HG02981 (cell line): ENCODE measurements at regions not wholly inside any gene's neighbourhood (a gene's known extent, or its start where the extent isn't known, plus 50 kb on each side); places are given as distances from the start of the nearest gene placed in this dataset.
"Not testable (repeated sequence)": the region's sequence is repeated elsewhere in the genome, so short reads cannot be mapped to it uniquely, and the experiment has no call there.

ENCODE experiments used
- ATAC-seq: cut with Tn5 transposase; IDR thresholded peaks from one replicate; pipeline ENCODE4 v1.9.1; 2021; ENCODE audit warnings: mild to moderate bottlenecking, moderate library complexity; ENCODE audit not compliant: unreplicated experiment

DNA sequence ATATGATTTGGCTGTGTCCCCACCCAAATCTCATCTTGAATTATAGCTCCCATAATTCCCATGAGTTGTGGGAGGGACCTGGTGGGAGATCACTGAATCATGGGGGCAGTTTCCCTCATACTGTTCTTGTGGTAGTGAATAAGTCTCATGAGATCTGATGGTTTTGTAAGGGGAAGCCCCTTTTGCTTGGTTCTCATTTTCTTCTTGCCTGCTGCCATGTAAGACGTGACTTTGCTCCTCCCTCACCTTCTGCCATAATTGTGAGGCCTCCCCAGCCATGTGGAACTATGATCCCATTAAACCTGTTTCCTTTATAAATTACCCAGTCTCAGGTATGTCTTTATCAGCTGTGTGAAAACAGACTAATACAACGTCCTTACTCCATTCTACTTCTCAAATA lies 108.5 kb upstream of the SCAF8 start:
- ATAC-seq: not testable (repeated sequence)

DNA sequence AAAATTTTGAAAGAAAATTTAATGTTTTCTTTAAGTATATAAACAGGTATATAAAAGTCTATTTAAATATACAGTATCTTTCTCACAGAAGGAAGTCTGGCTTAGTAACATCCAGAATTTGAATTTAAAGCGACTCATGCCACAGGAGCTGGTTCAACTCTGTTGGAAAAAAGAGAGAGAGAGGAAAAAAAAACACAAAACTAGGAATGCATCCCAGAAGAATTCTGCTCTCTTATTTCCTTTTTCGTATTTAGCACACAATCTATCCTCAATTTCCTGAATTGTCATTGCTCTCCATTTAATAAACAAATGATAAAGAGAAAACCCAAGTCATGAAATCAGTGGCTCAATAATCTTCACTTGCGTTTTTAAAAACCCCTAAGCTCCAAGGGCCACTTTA lies 107.5 kb upstream of the SCAF8 start:
- ATAC-seq: no peak

GRCh38 chr6:154629127-154629526 lies 104.1 kb upstream of the SCAF8 start:
- ATAC-seq: no peak

DNA sequence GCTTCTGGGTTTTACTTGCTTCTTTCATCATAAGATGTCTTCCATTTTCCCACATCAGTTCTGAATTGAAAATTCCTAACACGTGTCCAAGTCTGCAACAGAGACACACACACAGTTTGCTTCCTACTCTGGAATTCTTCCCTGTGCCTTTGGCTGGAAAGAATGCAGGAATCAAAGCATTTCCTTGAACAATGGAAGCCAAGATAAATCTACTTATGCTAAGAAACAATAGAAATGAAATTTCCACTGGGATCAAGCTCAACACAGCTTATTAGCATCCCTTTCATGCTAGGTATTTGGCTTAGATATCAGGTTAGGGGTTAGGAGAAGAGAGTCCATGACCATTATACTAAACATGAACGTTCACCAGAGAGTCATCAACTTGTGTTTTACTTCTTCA lies 101.1 kb upstream of the SCAF8 start:
- ATAC-seq: no peak

DNA sequence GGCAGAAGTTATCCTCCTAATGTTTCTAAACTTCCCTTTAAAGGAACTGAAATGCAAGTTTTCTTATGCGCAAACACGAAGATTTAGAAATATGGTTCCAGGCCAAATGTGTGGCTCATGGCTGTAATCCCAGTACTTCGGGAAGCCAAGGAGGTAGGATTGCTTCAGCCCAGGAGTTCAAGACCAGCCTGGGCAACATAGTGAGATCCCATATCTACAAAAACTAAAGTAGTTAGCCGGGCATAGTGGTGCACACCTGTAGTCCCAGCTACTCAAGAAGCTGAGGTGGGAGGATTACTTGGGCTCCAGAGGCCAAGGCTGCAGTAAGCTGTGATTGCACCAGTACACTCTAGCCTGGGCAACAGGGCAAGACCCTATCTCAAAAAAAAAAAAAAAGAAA lies 95.8 kb upstream of the SCAF8 start:
- ATAC-seq: no peak

DNA sequence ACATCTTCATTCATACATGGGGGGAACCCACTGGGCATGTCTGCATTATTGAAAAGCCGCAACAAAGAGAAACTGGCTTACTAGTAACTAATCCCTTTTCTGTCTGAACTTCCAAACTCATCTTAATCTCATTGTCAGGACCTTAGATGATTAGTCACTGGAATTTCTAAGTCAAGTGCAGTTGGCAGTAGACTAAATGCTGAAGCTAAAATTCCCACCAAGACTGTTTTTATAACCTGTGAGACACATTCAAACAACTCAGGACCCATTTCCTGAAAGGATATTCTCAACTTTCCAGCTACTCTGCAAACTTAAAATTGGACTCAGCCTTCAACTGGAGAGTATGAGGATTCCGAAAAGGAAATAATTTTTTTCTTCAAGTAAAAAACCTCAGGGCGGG lies 94.8 kb upstream of the SCAF8 start:
- ATAC-seq: no peak

DNA sequence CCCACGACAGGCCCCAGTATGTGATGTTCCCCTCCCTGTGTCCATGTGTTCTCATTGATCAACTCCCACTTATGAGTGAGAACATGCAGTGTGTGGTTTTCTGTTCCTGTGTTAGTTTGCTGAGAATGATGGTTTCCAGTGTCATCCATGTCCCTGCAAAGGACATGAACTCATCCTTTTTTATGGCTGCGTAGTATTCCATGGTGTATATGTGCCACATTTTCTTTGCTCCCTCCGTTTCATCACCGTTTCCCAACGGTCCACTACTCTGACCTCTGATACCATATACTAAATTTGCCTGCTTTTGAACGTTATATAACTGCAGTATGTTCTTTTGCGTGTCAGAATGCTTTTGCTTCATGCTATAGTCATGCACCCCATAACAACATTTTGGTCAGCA lies 94.0 kb upstream of the SCAF8 start:
- ATAC-seq: not testable (repeated sequence)

- no peak for ATAC-seq
These were observed 84.9 kb upstream of the SCAF8 start for GRCh38 chr6:154648188-154648887.

DNA sequence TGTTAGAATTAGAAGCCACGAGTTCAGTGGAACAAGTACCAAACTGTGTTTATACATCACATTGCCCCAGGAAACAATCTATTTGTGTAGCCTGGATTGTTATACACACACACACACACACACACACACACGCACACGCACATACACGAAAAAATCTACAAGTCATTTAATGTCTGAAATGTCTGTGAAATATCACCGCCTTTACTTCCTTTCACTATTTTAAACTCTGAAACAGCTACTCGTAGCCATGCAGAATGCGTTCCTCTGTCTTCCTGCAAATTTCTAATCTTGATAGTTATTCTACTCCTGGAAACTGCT lies 84.4 kb upstream of the SCAF8 start:
- no peak for ATAC-seq

- no peak for ATAC-seq
These were observed 83.5 kb upstream of the SCAF8 start for GRCh38 chr6:154649721-154650120.

DNA sequence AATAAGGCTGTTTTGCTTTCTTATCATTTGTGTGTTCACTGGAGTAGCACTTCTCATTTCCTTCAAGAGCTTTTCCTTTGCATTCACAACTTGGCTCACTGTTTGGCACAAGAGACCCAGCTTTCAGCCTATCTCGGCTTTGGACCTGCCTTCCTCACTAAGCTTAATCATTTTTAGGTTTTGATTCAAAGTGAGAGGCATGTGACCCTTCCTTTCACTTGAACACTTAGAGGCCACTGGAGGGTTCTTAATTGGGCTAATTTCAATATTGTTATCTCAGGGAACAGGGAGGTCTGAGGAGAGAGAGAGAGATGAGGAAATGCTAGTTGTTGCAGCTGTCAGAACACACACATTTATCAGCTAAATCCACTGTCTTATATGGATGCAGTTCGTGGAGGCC lies 82.9 kb upstream of the SCAF8 start:
- no peak for ATAC-seq

DNA sequence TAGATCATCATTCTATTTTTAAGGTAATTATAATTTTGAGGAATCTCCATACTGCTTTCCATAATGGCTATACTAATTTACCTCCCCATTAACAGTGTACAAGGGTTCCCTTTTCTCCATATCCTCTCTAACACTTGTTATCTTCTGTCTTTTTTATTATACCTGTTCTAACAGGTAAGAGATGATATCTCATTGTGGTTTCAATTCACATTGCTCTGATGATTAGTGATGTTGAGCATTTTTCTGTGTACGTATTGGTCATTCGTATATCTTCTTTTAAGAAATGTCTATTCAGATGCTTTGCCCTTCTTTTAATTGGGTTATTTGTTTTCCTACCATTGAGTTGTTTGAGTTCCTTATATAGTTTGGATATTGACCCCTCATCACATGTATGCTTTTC lies 81.6 kb upstream of the SCAF8 start:
- ATAC-seq: no peak

DNA sequence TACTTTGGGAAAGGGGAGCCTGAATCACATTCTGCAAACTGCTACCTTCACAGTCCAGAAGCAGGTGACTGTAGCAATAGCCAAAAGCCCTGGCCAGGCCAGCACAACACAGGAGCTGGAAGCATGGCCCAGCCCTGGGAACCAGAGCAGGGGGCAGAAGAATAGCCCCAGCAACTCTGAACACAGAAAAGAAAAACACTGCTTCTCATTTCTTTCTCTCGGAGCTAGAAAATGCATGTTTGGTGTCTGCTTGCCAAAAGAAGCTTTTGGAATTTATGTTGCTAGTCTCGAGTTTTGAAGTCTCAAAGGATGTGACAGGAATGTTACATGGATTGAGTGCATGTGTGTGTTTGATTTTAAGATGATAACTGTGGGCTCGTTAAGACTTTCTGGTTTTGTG lies 79.8 kb upstream of the SCAF8 start:
- ATAC-seq: no peak

DNA sequence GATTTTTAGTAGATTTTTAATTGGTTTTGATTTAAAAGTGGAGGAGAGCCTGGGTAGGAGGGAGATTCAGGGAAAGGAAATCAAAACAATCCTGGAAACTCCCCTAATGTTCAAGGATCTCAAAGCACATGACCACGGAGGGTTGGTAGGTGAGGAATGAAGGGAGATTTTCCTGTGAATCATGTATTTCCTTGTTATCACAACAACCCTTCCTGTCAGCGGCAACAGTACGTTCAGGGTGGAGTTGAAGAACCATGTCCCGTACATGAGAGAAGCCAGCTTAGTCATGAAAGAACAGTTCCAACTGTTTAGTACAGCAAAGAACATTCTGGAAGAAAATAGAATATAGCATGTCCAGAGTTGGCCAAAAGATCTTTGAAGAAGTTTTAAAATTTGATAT lies 79.4 kb upstream of the SCAF8 start:
- ATAC-seq: no peak

GRCh38 chr6:154656660-154657059 lies 76.6 kb upstream of the SCAF8 start:
- ATAC-seq: no peak

- no peak for ATAC-seq
These were observed 71.4 kb upstream of the SCAF8 start for GRCh38 chr6:154661768-154662167.

DNA sequence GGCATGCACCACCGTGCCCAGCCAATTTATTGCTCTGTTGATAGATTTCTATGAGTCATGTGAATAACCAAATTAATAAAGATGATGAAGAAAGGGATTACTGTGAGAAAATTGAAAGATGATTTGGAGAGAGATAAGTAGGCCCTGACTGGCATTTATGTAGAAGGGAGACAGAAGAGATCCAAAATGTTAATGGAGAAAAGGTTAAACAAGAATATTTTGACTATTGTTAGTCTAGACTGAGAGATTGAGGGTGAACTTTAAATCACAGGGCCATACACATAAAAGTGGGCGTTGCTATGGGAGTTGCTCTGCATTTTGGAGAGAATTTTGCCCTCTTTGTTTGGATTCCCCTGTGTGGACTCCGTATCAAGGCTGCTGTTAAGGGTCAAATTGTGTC lies 68.9 kb upstream of the SCAF8 start:
- ATAC-seq: no peak

DNA sequence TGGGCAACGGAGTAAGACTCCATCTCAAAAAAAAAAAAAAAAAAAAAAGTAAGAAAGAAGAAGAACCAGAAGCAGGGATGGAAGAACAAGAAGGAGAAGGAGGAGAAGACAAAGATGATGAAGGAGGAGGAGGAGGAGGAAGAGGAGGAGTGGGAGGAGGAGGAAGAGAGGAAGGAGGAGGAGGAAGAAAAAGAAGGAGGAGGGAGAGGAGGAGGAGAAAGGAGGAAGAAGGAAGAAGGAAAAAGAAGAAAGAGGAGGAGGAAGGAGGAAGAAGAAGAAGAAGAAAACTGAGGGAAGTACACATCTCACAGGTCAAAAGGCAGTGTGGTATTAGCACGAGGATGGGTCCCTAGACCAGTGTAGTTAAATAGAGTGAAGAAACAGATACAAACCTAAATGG lies 65.1 kb upstream of the SCAF8 start:
- ATAC-seq: no peak

DNA sequence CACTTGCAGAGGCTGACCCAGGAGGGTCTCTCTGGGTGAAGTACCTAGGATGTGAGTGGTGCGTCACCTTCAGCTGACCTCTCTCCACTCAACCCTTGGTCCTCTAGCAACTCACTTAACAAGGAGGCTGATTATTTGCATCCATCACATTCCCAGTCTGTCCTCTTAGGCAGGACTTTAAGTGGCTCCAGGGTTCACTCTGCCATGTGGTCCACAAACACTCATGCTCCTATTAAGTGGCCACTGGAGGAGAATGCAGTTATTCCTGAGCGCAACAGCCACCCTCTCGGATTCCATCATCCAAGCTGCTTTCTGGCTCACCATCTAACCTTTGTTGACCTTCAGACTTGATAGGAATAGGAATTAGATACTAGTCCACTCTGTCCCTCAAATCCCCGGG lies 61.1 kb upstream of the SCAF8 start:
- ATAC-seq: no peak

DNA sequence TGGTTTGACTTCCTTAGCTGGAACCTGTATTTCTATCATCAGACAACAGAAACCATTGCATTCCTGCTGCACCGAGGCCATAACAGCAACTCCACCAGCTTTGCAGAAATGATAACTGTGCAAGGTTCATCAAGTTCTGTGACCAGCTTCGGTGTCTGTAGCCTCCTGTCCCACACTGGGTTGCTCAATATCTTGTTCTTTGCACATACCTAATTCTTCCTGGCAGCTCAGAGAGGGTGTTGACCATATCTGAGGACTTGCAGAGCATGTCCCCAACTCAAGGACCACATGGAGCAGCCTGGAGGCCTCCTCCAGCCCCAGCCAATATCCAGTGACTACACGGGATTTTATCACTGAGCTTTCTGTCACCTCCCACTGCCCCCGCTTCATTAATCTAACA lies 59.3 kb upstream of the SCAF8 start:
- no peak for ATAC-seq

DNA sequence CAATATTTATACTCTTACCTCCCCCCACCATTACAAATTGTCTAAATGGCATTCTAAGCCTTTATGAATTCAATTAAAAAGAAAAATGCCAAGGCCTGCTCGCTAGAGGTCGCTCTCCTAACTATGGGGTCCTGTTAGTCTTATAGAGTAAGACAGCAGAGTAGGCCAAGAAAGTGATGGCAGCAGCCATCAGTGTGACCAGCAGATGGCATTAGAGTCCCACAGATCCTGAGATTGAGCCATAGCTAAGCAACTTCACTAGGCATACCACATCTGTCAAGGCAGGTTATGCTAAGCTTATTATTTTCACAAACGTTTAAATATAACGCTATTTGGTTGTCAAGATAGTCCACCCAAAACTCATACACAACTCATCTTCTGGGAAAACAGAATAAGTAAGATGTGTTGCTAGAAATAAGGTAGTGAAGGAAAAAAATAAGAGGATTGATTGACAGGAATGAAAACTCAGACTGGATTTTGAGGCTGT lies 57.6 kb upstream of the SCAF8 start:
- peak; percentile 100 for ATAC-seq

DNA sequence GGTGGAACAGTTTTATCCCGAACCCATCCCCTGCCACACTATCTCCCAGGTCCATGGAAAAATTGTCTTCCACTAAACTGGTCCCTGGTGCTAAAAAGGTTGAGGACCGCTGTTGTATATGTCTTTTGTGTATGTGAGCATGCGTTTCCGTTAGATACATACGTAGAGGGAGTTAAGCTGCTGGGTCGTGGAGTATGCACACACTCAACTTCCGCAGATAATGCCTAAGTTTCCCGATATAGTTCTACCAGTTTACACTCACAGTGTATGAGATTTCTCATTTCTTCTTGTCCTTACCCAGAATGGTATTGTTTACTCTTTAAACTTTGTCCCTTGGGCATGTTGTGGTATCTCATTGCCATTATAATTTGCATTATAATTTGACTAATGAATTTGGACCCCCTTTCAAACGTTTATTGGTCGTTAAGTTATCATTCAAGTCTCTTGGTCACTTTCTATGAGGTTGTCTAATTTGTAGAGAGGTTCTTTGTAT lies 50.5 kb upstream of the SCAF8 start:
- no peak for ATAC-seq
